ENCODE measurements at regions not wholly inside any gene's neighbourhood (a gene's known extent, or its start where the extent isn't known, plus 50 kb on each side); places are given as distances from the start of the nearest gene placed in this dataset.

DNA sequence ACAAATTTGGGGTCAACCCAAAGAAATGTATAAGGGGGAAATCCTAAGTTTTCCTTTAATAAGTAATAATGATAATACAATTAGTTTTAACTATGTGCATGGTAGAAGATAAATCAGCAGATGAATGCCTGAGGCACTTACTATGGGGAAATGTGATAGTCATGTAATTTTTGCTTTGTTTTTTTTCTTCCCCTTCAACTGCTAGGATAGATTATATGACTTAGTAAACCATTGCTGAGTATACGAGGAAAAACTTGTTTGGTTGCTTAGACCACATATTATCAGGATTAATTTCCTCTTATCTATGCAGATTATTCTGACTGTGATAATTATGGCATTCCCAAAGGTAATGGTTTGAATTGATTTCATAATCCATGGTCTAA is 181.1 kb downstream of the TGFB2 start:
- no peak for DNase-seq (ENCODE audit: low read depth in 2 of 2)

- peak; percentile 65 to 70 for DNase-seq (ENCODE audit: low read depth in 2 of 2)
Observed at GRCh38 chr1:218527737-218528136, 182.6 kb downstream of the TGFB2 start.

DNA sequence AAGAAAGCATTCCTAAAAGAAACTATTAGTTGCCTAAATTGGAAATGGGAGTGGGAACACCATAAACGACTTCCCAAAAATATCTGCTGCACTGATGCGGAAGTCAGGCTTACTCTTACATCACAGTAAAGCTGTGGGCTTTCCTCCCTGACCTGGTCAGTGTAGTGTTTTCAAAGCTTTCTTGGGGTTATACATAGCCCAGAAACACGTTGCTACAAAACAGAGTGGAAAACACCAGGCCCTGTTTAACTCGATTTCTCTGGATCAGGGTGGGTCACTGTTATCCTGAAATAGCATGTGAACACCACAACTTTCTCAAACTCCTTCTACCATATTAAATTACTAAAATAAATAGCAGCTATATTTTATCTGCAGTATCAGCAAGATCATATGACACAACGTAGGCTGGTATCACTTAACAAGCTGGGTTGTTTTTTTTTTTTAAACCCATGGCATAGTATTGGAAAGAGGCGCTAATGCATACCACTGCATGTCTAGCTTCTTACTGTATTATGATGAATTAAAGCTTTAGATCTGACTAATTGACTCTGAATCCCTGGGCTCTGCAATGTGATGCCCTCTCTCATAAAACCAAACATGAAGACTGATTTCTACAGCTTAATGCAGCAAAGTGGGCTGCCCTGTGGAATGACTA is 184.6 kb downstream of the TGFB2 start:
- no peak for DNase-seq (ENCODE audit: low read depth in 2 of 2)

- DNase-seq (ENCODE audit: low read depth in 2 of 2) = no peak
Observed at GRCh38 chr1:218531936-218532335, 186.8 kb downstream of the TGFB2 start.

GRCh38 chr1:218536296-218536986 is 191.3 kb downstream of the TGFB2 start:
- DNase-seq (ENCODE audit: low read depth in 2 of 2) = peak in 1 of 2 experiments; percentile 33

DNA sequence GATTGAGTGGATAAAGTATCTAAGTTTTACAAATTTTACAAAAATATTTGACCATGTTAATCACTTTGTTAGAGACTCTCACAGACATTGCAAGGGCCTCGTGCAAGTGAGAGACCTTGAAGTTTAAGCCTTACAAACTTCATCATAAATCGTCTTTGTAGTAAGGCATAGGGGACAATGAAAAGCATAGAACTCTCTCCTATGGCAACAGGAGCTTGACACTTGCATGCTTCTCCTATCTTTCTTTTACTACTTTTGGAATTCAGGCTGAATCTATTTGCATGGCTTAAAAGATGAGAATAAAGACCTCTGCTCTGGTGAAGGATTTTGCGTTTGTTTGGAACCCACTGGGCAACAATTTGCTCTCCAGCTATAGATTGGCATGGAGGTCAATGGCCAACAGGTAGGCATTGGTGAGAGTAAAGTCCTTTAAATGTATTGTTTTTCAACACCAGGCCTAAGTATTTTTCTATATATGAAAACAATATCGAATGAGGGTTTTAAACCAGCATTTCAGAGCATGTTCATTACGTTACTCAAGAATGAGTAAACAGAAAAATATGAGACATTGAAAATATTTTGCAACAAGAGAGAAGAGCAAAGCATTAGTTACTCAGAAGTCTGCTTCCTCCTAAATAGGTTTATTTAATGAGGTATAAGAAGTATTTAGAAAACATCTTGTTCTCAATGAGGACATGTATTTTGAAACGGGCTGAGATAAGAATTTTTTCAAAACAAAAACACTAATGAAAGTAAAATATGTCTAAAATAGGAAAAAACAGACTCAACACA is 192.2 kb downstream of the TGFB2 start:
- DNase-seq (ENCODE audit: low read depth in 2 of 2) = peak; percentile 58 to 59

DNA sequence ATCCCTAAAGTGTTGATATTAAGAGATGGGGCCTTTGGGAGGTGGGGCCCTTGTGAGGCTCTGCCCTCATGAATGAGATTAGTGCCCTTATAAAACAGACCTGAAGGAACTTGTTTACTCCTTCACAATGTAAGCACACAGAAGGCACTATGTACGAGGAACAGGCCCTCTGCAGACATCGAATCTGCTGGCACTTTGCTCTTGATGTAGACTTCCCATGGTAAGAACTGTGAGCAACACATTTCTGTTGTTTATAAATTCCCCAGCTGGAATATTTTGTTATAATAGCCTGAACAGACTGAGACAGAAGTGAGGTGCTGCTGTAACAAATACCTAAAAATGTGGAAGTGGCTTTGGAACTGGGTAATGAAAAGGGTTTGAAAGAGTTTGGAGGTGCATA is 193.2 kb downstream of the TGFB2 start:
- DNase-seq (ENCODE audit: low read depth in 2 of 2) = no peak

DNA sequence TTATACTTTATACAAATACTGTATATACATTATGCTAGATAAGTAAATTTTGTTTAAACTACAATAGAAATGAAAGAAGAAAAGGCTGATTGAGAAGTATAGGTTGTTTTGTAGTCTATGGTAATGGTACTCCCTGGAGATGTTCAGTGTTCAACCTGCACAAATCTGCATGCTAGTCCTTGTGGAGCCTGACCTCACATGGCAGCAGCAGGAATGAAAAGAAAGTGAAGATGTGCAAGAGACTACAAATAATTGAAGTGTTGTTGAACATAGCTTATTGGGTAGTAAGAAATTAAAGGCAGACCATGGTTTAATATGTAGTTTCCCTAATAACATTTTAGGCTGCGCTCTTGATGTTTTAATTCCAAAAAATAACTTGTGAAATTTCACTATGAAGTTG is 201.2 kb downstream of the TGFB2 start:
- no peak for DNase-seq (ENCODE audit: low read depth in 2 of 2)

- no peak for DNase-seq (ENCODE audit: low read depth in 2 of 2)
Observed at GRCh38 chr1:218547957-218548730, 203.0 kb downstream of the TGFB2 start.

- no peak for DNase-seq (ENCODE audit: low read depth in 2 of 2)
Observed at GRCh38 chr1:218548764-218549163, 203.6 kb downstream of the TGFB2 start.

- DNase-seq (ENCODE audit: low read depth in 2 of 2) = peak; percentile 40 to 46
Observed at GRCh38 chr1:218553197-218553596, 208.1 kb downstream of the TGFB2 start.

GRCh38 chr1:218556016-218556415 is 210.9 kb downstream of the TGFB2 start:
- DNase-seq (ENCODE audit: low read depth in 2 of 2) = no peak

DNA sequence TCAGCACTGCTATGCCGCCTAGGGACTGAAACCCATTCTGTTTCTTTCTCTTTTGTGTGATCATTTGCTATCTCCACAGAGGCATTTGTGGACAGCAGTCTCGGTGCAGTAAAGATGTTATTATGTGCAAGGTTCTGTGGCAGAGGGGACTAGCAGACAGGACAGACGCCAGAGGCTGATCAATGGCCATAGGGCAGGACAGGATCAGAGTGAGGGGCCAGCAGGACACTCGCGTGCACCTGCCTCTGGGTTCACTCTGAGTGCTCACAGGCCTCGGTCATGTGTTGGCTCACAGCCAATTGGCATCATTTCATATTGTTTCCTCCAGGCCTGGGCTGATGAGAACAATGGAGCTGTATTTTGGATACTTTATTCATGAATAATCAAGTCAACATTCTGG is 212.6 kb downstream of the TGFB2 start:
- DNase-seq (ENCODE audit: low read depth in 2 of 2) = no peak

DNA sequence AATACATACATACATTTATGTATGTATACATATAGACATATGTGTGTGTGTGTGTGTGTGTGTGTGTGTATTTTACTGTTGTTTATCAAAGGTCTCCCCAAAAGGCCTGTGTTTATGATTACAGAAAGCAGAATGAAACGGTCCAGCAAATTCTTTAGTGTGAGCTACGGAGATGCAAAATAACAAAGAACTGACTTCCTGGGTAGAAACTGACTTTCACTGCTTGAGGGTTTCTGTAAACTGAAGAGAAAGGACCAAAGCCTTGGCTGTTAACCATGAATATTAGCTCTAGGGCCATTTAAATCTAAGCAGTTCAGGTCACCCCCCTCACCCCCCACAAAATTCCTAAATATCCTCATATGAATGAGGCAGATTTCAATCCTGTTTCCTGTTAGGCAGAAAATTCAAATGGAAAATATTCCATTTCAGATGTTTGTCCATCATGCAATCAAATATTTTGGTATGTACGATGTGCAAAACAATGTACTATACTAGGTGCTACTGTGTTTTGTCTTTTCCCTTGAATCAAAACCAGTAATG is 213.2 kb downstream of the TGFB2 start:
- no peak for DNase-seq (ENCODE audit: low read depth in 2 of 2)

DNA sequence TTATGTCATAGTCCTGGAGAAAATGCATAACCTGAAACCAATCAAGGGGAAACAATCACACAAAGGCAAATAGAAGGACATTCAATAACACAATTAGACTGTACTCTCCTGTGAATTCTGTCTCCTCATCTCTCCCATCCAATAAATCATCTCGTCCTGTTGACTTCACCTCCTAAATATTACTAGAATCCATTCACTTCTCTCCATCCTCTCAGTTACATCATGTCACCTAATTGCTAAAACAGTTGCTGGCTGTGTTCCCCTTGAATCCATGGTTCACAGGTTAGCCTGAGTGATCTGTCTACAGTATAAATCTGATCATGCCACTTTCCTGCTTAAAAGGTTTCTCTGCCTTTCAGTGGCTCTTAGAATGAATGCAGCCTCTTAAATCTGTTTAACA is 220.2 kb downstream of the TGFB2 start:
- DNase-seq (ENCODE audit: low read depth in 2 of 2) = no peak

GRCh38 chr1:218568962-218569550 is 223.9 kb downstream of the TGFB2 start:
- DNase-seq (ENCODE audit: low read depth in 2 of 2) = no peak

DNA sequence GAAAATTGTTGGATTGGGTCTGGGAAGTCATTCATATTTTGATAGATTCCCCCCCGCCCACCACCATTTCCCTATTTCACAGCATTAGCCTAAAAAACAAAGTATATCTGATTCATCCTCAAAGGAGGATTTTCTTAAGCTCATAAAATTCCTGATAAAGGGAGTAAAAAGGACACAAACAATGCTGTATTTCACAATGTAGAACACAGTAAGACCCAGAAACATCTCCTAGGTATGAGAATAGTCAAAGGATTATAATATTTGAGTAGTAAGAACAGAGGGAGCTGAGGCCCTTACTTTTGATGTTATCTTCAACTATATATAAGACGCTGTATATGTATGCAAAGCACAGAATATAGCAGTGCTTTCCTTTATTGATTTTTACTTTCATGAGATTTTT is 225.3 kb downstream of the TGFB2 start:
- DNase-seq (ENCODE audit: low read depth in 2 of 2) = no peak

- no peak for DNase-seq (ENCODE audit: low read depth in 2 of 2)
Observed at GRCh38 chr1:218571491-218571890, 226.4 kb downstream of the TGFB2 start.

GRCh38 chr1:218572050-218572449 is 226.9 kb downstream of the TGFB2 start:
- DNase-seq (ENCODE audit: low read depth in 2 of 2) = no peak

- no peak for DNase-seq (ENCODE audit: low read depth in 2 of 2)
Observed at GRCh38 chr1:218573925-218574324, 228.8 kb downstream of the TGFB2 start.

- no peak for DNase-seq (ENCODE audit: low read depth in 2 of 2)
Observed at GRCh38 chr1:218575079-218575478, 229.9 kb downstream of the TGFB2 start.
